Lower lobe of right lung (tissue), 2 donors: ENCODE measurements at regions not wholly inside any gene's neighbourhood (a gene's known extent, or its start where the extent isn't known, plus 50 kb on each side); places are given as distances from the start of the nearest gene placed in this dataset.

Experiments
- ATAC-seq, 2 donors: fragments of 200-7000 bp; cut with Tn5 transposase; one replicate each; pipeline ENCODE4 v1.9.1; 2020 to 2022; ENCODE audit warnings: mild to moderate bottlenecking in 2 of 2, moderate library complexity in 2 of 2
- DNase-seq: peaks from one replicate; pipeline ENCODE4 v3.0.0-alpha.2; 2020
- H3K27ac ChIP-seq: fragments of 200-600 bp; one replicate; pipeline ENCODE4 v1.8.0; 2022
- H3K27me3 ChIP-seq: fragments of 200-600 bp; one replicate; pipeline ENCODE4 v1.8.0; 2022; ENCODE audit warnings: low read depth
- H3K36me3 ChIP-seq: fragments of 200-600 bp; one replicate; pipeline ENCODE4 v1.8.0; 2022; ENCODE audit warnings: mild to moderate bottlenecking
- H3K4me1 ChIP-seq: fragments of 200-600 bp; one replicate; pipeline ENCODE4 v1.8.0; 2022
- H3K4me3 ChIP-seq: fragments of 200-600 bp; one replicate; pipeline ENCODE4 v1.8.0; 2022; ENCODE audit warnings: mild to moderate bottlenecking
- H3K9me3 ChIP-seq: fragments of 200-600 bp; one replicate; pipeline ENCODE4 v1.8.0; 2022
- CTCF ChIP-seq: fragments of 200-600 bp; IDR thresholded peaks from one replicate; pipeline ENCODE4 v1.8.0; 2022; ENCODE audit warnings: antibody characterized with exemption, mild to moderate bottlenecking
- intact Hi-C: fragments of 100-400 bp; cut with DNase I; formaldehyde crosslinking; loops from one replicate; pipeline ENCODE4 v1.11.0; 2022
- donor health status: DM: no; HTN: yes; CAD: no; lungs with severe emphysema.

- Histone ChIP-seq H3K9me3 (no peaks in the 10 kb centered on the region), H3K27me3 (no peaks in the 10 kb centered on the region), H3K4me3 (no peak overlapping the region), H3K36me3 (no peaks in the 10 kb centered on the region), H3K27ac (no peak overlapping the region), H3K4me1 (no peaks in the 10 kb centered on the region)
- intact Hi-C loops = no loop called here
- ATAC-seq (no peak), DNase-seq (no peak)
- no peak for TF ChIP-seq CTCF
Observed at GRCh38 chr11:116438651-116439360, 334.0 kb downstream of the BUD13 start.

DNA sequence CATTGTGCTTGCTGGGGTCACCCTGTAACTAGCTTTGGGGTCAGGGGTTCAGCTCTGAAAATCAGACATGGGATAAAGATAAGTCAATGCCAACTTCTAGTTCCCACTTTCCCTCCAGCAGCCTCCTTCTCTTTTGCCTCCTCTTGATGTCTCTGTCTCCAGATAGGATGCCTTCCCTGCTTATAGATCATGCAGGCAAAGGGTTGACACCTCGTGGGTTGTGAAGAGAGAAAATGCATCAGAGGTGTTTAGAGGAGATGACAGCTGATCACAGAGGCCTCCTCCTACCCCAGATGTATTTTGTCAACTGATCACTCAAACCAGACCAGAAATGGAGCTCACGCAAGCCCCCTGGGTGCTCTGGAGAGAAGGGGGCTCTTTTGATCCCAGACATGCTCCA lies 337.8 kb downstream of the BUD13 start:
- intact Hi-C loops = no loop called here

GRCh38 chr11:116432301-116432700 lies 340.5 kb downstream of the BUD13 start:
- DNase-seq (no peak), ATAC-seq (no peak)
- Histone ChIP-seq H3K4me3 (no peak overlapping the region), H3K4me1 (peaks cover 5% of the 10 kb centered on the region), H3K27ac (no peak overlapping the region), H3K36me3 (no peaks in the 10 kb centered on the region), H3K27me3 (no peaks in the 10 kb centered on the region), H3K9me3 (no peaks in the 10 kb centered on the region)
- TF ChIP-seq CTCF = no peak
- intact Hi-C loops = no loop called here

More for the DNA sequence above, 337.8 kb downstream of the BUD13 start:
- no peaks in the 10 kb centered on the region for H3K9me3 ChIP-seq
- H3K36me3 ChIP-seq = no peaks in the 10 kb centered on the region
- no peak overlapping the region for H3K27ac ChIP-seq
- ATAC-seq (no peak), DNase-seq (no peak)
- H3K4me3 ChIP-seq = no peak overlapping the region
- no peaks in the 10 kb centered on the region for H3K27me3 ChIP-seq
- no peaks in the 10 kb centered on the region for H3K4me1 ChIP-seq
- no peak for TF ChIP-seq CTCF

- intact Hi-C loops = no loop called here
- H3K27ac ChIP-seq = no peak overlapping the region
- no peaks in the 10 kb centered on the region for H3K36me3 ChIP-seq
- no peak for TF ChIP-seq CTCF
- ATAC-seq = no peak
- no peak overlapping the region for H3K4me3 ChIP-seq
- H3K9me3 ChIP-seq = no peaks in the 10 kb centered on the region
- no peaks in the 10 kb centered on the region for H3K27me3 ChIP-seq
- peaks cover 5% of the 10 kb centered on the region for H3K4me1 ChIP-seq
- DNase-seq = no peak
Observed at GRCh38 chr11:116431842-116432241, 340.9 kb downstream of the BUD13 start.

DNA sequence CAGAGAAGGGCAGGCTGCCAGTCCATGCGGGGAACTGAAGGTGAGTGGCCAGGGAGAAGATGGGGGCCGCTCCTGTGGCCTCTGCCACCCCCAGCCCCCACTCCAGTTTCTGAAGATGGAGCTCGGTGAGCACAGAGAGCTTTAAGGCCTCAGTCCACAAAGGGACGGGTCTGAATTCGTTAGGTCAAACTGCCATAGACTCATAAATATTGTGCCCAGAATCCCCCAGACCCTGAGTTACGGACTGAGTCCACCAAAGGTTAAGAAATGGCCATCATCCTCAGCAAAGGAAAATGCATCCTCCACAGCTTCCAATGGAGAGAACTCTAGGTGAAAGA lies 344.2 kb downstream of the BUD13 start:
- no peaks in the 10 kb centered on the region for H3K27me3 ChIP-seq
- intact Hi-C loops = no loop called here
- peaks cover 5% of the 10 kb centered on the region for H3K4me1 ChIP-seq
- ATAC-seq (no peak), DNase-seq (no peak)
- no peak overlapping the region for H3K4me3 ChIP-seq
- no peaks in the 10 kb centered on the region for H3K36me3 ChIP-seq
- H3K9me3 ChIP-seq = no peaks in the 10 kb centered on the region
- no peak for TF ChIP-seq CTCF
- no peak overlapping the region for H3K27ac ChIP-seq
